ENCODE measurements at regions not wholly inside any gene's neighbourhood (a gene's known extent, or its start where the extent isn't known, plus 50 kb on each side); places are given as distances from the start of the nearest gene placed in this dataset.

DNA sequence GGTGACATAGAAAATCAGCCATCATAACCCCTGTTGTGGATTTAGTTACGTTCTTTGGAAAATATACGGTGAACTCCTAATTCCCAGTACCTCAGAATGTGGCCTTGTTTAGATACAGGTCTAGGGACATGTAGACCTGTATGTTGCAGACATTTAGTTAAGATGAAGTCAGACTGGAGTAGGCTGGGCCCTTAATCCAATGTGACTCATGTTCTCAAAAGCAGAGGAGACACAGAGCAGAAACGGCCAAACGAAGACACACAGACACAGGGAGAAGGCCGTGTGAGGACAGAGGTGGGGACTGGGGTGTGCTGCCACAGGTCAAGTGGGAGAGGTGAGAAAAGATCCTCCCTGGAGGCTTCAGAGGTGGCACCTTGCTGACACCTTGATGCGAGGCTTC, 119.0 kb upstream of the PROK2 start:
- intact Hi-C loops (cut with DNase I; ENCODE audit: low total_unique reads) = no loop called here
- no peaks in the 10 kb centered on the region for H3K36me3 ChIP-seq
- H3K27me3 ChIP-seq = no peaks in the 10 kb centered on the region
- no peaks in the 10 kb centered on the region for H3K9me3 ChIP-seq
- TF ChIP-seq, protein P1, sequence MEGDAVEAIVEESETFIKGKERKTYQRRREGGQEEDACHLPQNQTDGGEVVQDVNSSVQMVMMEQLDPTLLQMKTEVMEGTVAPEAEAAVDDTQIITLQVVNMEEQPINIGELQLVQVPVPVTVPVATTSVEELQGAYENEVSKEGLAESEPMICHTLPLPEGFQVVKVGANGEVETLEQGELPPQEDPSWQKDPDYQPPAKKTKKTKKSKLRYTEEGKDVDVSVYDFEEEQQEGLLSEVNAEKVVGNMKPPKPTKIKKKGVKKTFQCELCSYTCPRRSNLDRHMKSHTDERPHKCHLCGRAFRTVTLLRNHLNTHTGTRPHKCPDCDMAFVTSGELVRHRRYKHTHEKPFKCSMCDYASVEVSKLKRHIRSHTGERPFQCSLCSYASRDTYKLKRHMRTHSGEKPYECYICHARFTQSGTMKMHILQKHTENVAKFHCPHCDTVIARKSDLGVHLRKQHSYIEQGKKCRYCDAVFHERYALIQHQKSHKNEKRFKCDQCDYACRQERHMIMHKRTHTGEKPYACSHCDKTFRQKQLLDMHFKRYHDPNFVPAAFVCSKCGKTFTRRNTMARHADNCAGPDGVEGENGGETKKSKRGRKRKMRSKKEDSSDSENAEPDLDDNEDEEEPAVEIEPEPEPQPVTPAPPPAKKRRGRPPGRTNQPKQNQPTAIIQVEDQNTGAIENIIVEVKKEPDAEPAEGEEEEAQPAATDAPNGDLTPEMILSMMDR (IDR thresholded peaks at IDR 0.05) = no peak
- TF ChIP-seq POLR2A (IDR thresholded peaks at IDR 0.05) = no peak
- H3K4me1 ChIP-seq = no peaks in the 10 kb centered on the region
- no peak overlapping the region for H3K4me3 ChIP-seq
- no peak for DNase-seq
- no peak overlapping the region for H3K27ac ChIP-seq

DNA sequence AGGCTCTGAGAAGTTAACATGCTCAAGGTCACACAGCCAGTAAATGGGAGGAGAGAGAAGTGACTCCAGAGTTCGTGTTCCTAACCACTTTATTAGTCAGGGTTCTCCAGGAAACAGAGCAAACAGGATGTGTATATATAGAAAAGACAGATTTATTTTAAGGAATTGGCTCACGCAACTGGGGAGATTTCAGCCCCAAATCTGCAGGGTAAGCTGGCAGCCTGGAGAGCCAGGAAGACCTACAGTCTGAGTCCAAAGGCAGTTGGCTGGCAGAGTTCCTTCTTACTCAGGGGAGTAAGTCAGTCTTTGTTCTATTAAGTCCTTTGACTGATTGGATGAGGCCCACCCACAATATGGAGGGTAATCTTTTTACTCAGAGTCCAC, 118.2 kb upstream of the PROK2 start:
- Histone ChIP-seq H3K4me3 (no peak overlapping the region), H3K36me3 (no peaks in the 10 kb centered on the region), H3K27ac (no peak overlapping the region), H3K9me3 (no peaks in the 10 kb centered on the region), H3K27me3 (no peaks in the 10 kb centered on the region), H3K4me1 (no peaks in the 10 kb centered on the region)
- no peak for TF ChIP-seq POLR2A (IDR thresholded peaks at IDR 0.05)
- TF ChIP-seq, protein P1 (IDR thresholded peaks at IDR 0.05) = no peak
- intact Hi-C loops (cut with DNase I; ENCODE audit: low total_unique reads) = no loop called here
- no peak for DNase-seq

DNA sequence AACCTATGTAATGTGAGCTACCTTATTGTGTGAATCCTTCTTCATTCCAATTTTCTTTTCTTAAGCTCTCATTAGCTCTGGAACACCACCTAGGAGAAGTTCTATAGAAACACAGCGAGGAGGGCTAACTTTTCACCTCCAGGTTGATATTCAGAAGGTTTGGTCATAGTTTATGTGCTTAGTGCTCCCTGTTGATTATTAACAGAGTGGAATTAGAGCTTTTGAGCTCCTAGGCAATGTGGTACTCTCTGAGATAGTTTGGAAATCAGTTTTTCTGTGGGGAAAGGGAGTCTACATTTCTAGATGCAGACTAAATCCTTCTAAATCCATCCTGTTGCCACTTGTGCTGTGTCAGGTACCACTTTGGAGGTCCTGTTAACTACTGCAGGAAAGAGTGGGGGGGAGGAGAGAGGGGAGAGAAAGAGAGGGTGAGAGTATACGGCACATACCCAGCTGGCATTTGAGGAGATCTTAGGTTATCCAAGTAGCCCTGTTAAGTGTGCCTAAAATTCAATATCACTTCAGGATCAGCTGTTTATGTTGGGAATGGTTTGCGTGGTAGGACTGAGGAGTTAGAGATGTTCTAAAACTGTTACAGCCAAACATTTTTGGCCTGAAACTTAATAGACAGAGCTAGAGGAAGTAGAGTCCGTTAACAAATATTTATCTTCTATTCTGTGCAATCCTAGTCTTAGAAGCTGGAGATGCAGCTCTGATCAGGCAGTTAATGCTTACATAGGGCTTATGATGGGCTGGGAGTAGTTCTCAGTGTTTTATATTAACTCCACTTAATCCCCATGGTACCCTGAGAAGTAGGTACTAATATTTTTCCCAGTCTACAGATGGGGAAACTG, 117.5 kb upstream of the PROK2 start:
- H3K4me1 ChIP-seq = no peaks in the 10 kb centered on the region
- no peak for TF ChIP-seq POLR2A (IDR thresholded peaks at IDR 0.05)
- TF ChIP-seq, protein P1 (IDR thresholded peaks at IDR 0.05) = no peak

DNA sequence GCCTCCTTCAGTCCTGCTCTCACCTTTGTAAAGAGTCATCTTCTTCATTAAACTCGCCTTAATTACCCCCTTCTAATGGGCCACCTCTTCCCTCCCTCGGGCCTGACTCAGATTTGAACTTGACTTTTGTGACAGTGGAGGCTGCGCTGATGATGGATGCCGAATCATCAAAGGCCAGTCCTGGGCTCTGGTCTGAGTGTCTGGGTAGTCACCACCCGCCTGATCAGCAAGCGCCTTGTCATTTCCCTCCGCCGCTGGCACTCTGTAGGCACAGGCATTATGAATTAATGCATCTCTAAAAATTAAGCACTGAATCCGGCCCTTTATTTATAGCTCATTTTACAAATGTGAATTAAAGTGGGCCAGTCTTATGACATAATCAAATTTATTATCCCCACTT, 116.7 kb upstream of the PROK2 start:
- H3K27me3 ChIP-seq = no peaks in the 10 kb centered on the region
- H3K4me3 ChIP-seq = no peak overlapping the region
- no peak overlapping the region for H3K27ac ChIP-seq
- intact Hi-C loops (cut with DNase I; ENCODE audit: low total_unique reads) = no loop called here
- no peak for DNase-seq
- H3K4me1 ChIP-seq = no peaks in the 10 kb centered on the region
- H3K9me3 ChIP-seq = no peaks in the 10 kb centered on the region
- H3K36me3 ChIP-seq = no peaks in the 10 kb centered on the region
- no peak for TF ChIP-seq POLR2A (IDR thresholded peaks at IDR 0.05)
- TF ChIP-seq, protein P1 (IDR thresholded peaks at IDR 0.05) = no peak

More for the DNA sequence above, 117.5 kb upstream of the PROK2 start:
- intact Hi-C loops (cut with DNase I; ENCODE audit: low total_unique reads) = no loop called here
- H3K27me3 ChIP-seq = no peaks in the 10 kb centered on the region
- no peak overlapping the region for H3K27ac ChIP-seq
- H3K4me3 ChIP-seq = no peak overlapping the region
- no peak for DNase-seq
- no peaks in the 10 kb centered on the region for H3K9me3 ChIP-seq
- no peaks in the 10 kb centered on the region for H3K36me3 ChIP-seq

DNA sequence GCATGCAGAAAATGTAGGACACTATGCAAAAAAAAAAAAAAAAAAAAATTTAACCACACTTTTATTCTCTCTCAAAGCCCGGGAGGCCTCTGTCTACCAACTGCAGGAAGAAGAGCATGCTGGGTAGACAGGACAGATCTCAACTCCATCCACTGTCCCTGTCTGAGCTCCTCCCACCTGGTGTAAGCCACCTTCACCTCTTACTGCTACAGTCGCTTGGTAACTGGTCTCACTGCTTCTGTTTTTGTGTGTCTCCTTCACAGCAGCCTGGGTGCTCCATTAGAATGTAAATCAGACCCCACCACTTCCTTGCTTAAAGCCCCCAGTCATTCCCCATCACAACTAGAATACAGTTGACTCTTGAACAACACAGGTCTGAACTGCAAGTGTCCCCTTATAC, 115.1 kb upstream of the PROK2 start:
- Histone ChIP-seq H3K4me3 (no peak overlapping the region), H3K4me1 (no peaks in the 10 kb centered on the region), H3K27ac (no peak overlapping the region), H3K36me3 (no peaks in the 10 kb centered on the region), H3K9me3 (no peaks in the 10 kb centered on the region), H3K27me3 (no peaks in the 10 kb centered on the region)
- TF ChIP-seq, protein P1 (IDR thresholded peaks at IDR 0.05) = no peak
- TF ChIP-seq POLR2A (IDR thresholded peaks at IDR 0.05) = no peak
- DNase-seq = no peak
- intact Hi-C loops (cut with DNase I; ENCODE audit: low total_unique reads) = no loop called here
